GM21717 (cell line): ENCODE measurements at regions not wholly inside any gene's neighbourhood (a gene's known extent, or its start where the extent isn't known, plus 50 kb on each side); places are given as distances from the start of the nearest gene placed in this dataset.
"Not testable (repeated sequence)": the region's sequence is repeated elsewhere in the genome, so short reads cannot be mapped to it uniquely, and the experiment has no call there.

Experiments
- ATAC-seq: cut with Tn5 transposase; IDR thresholded peaks from one replicate; pipeline ENCODE4 v1.9.1; 2021; ENCODE audit warnings: mild to moderate bottlenecking, moderate library complexity; ENCODE audit not compliant: unreplicated experiment

- ATAC-seq: no peak
Measured at GRCh38 chr11:25741886-25742285, 590.0 kb upstream of the ANO3 start.

GRCh38 chr11:25742800-25743199 lies 589.1 kb upstream of the ANO3 start:
- ATAC-seq: no peak

- ATAC-seq: no peak
Measured at GRCh38 chr11:25755381-25755780, 576.5 kb upstream of the ANO3 start.

- ATAC-seq: no peak
Measured at GRCh38 chr11:25755918-25756584, 575.9 kb upstream of the ANO3 start.

- ATAC-seq: no peak
Measured at GRCh38 chr11:25758145-25758661, 573.7 kb upstream of the ANO3 start.

- ATAC-seq: no peak
Measured at GRCh38 chr11:25766332-25767015, 565.5 kb upstream of the ANO3 start.

- no peak for ATAC-seq
Measured at GRCh38 chr11:25769287-25769686, 562.6 kb upstream of the ANO3 start.

- no peak for ATAC-seq
Measured at GRCh38 chr11:25771605-25772004, 560.3 kb upstream of the ANO3 start.

- no peak for ATAC-seq
Measured at GRCh38 chr11:25775603-25776002, 556.3 kb upstream of the ANO3 start.

GRCh38 chr11:25776238-25776637 lies 555.7 kb upstream of the ANO3 start:
- no peak for ATAC-seq

- ATAC-seq: no peak
Measured at GRCh38 chr11:25777343-25777742, 554.6 kb upstream of the ANO3 start.

GRCh38 chr11:25779033-25779432 lies 552.9 kb upstream of the ANO3 start:
- no peak for ATAC-seq

- no peak for ATAC-seq
Measured at GRCh38 chr11:25787416-25787815, 544.5 kb upstream of the ANO3 start.

GRCh38 chr11:25790396-25790795 lies 541.5 kb upstream of the ANO3 start:
- no peak for ATAC-seq

GRCh38 chr11:25793637-25794036 lies 538.3 kb upstream of the ANO3 start:
- ATAC-seq: no peak

GRCh38 chr11:25794804-25795203 lies 537.1 kb upstream of the ANO3 start:
- ATAC-seq: no peak

- ATAC-seq: no peak
Measured at GRCh38 chr11:25816411-25816810, 515.5 kb upstream of the ANO3 start.

- ATAC-seq: no peak
Measured at GRCh38 chr11:25824688-25825087, 507.2 kb upstream of the ANO3 start.

GRCh38 chr11:25831485-25831884 lies 500.4 kb upstream of the ANO3 start:
- not testable (repeated sequence) for ATAC-seq

GRCh38 chr11:25838918-25839625 lies 492.9 kb upstream of the ANO3 start:
- ATAC-seq: no peak

GRCh38 chr11:25844811-25845210 lies 487.1 kb upstream of the ANO3 start:
- no peak for ATAC-seq

- ATAC-seq: no peak
Measured at GRCh38 chr11:25855916-25856315, 476.0 kb upstream of the ANO3 start.
